RWPE2 (cell line): ENCODE measurements at regions not wholly inside any gene's neighbourhood (a gene's known extent, or its start where the extent isn't known, plus 50 kb on each side); places are given as distances from the start of the nearest gene placed in this dataset.

Source experiments
- ATAC-seq: fragments of 200-7000 bp; cut with Tn5 transposase; 3 replicates; pipeline ENCODE4 v1.9.1; 2021; ENCODE audit warnings: low read depth
- DNase-seq: peaks from one replicate; pipeline ENCODE4 v3.0.0-alpha.2; 2020; ENCODE audit warnings: low spot score
- H3K27ac ChIP-seq: fragments of 450-650 bp; 2 replicates; pipeline ENCODE4 v1.5.1; 2017; ENCODE audit warnings: mild to moderate bottlenecking; ENCODE audit not compliant: poor library complexity, severe bottlenecking
- H3K27me3 ChIP-seq: fragments of 250-450 bp; sonication (Bioruptor Pico); 2 replicates; pipeline ENCODE4 v1.5.1; 2021; ENCODE audit warnings: mild to moderate bottlenecking, moderate library complexity; ENCODE audit not compliant: insufficient read depth, poor library complexity, severe bottlenecking
- H3K36me3 ChIP-seq: fragments of 250-450 bp; sonication (Bioruptor Pico); 2 replicates; pipeline ENCODE4 v1.5.1; 2020; ENCODE audit warnings: low read depth, mild to moderate bottlenecking, moderate library complexity
- H3K4me1 ChIP-seq: fragments of 250-450 bp; sonication (Bioruptor Pico); 2 replicates; pipeline ENCODE4 v1.5.1; 2021; ENCODE audit warnings: mild to moderate bottlenecking, moderate library complexity; ENCODE audit not compliant: insufficient read depth, poor library complexity, severe bottlenecking
- H3K4me3 ChIP-seq: fragments of 250-450 bp; sonication (Bioruptor Pico); 2 replicates; pipeline ENCODE4 v1.5.1; 2021; ENCODE audit warnings: mild to moderate bottlenecking, moderate library complexity; ENCODE audit not compliant: severe bottlenecking
- H3K9me3 ChIP-seq: fragments of 250-450 bp; sonication (Bioruptor Pico); 2 replicates; pipeline ENCODE4 v1.5.1; 2021; ENCODE audit warnings: mild to moderate bottlenecking, moderate library complexity; ENCODE audit not compliant: severe bottlenecking
- TF ChIP-seq, protein P1 (sequence below): fragments of 450-650 bp; IDR thresholded peaks from one replicate; pipeline ENCODE4 v1.5.1; 2017; ENCODE audit warnings: mild to moderate bottlenecking, moderate library complexity; ENCODE audit not compliant: poor library complexity, severe bottlenecking

DNA sequence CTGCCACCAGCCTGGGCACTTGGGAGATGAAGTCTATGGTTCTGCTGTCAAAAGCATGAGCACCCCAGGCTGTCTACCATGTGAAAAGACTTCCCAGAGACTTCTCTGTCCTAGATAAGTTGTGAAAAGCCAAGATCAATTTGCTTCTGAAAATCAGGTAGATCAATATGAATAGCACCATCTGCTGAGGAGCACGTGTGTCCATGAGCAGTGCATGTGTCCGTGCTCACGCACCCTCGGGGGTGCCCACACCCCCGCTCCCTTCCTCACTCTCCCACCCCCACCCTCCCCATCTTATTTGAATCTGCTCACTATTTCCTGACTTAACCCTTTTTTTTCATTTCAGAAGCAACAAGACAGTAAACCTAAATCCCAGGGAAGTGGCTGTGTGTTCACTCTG is 238.3 kb upstream of the SDK2 start:
- Histone ChIP-seq H3K9me3 (no peaks in the 10 kb centered on the region), H3K27me3 (peaks cover 8% of the 10 kb centered on the region), H3K4me3 (no peak overlapping the region), H3K4me1 (no peaks in the 10 kb centered on the region), H3K36me3 (no peaks in the 10 kb centered on the region), H3K27ac (no peak overlapping the region)
- DNase-seq (no peak), ATAC-seq (no peak)
- TF ChIP-seq, protein P1, sequence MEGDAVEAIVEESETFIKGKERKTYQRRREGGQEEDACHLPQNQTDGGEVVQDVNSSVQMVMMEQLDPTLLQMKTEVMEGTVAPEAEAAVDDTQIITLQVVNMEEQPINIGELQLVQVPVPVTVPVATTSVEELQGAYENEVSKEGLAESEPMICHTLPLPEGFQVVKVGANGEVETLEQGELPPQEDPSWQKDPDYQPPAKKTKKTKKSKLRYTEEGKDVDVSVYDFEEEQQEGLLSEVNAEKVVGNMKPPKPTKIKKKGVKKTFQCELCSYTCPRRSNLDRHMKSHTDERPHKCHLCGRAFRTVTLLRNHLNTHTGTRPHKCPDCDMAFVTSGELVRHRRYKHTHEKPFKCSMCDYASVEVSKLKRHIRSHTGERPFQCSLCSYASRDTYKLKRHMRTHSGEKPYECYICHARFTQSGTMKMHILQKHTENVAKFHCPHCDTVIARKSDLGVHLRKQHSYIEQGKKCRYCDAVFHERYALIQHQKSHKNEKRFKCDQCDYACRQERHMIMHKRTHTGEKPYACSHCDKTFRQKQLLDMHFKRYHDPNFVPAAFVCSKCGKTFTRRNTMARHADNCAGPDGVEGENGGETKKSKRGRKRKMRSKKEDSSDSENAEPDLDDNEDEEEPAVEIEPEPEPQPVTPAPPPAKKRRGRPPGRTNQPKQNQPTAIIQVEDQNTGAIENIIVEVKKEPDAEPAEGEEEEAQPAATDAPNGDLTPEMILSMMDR = no peak

DNA sequence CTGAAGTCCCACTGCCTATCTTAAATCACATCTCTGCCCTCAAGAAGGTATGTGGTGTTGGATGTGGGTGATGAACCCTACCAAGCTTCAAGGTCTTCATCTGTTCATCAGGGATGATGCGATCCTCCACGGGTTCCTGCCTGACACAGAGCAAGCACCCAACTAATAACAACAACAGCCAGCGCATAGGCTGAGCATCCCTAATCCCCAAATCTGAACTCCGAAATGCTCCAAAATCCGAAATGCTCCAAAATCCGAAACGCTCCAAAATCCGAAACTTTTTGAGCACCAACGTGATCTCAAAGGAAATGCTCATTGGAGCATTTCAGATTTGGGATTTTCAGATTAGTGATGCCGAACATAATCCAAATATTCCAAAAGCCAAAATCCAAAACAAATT is 238.9 kb upstream of the SDK2 start:
- Histone ChIP-seq H3K27ac (no peak overlapping the region), H3K36me3 (no peaks in the 10 kb centered on the region), H3K9me3 (no peaks in the 10 kb centered on the region), H3K4me1 (no peaks in the 10 kb centered on the region), H3K27me3 (peaks cover 8% of the 10 kb centered on the region), H3K4me3 (no peak overlapping the region)
- no peak for ATAC-seq
- DNase-seq = no peak
- TF ChIP-seq, protein P1 = no peak

DNA sequence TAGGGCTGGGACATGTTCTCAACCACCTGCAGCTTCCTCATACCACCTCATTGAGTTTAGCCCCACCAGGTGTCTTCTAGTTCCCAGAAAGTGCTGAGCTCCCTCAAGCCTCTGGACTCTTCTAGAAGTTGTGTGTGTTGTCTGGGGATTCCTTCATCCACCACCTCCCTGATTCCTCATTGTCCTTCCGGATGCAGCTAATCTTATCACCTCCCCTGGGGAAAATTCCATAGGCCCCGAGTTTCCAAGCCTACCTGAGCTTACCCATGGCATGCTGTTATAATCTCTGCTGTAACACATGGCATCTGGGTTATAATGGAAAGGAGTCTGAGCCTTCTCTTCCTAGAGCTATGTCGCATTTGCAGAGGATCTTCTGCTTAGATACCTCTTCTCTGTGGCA is 243.5 kb upstream of the SDK2 start:
- Histone ChIP-seq H3K4me3 (no peak overlapping the region), H3K27ac (no peak overlapping the region), H3K27me3 (no peaks in the 10 kb centered on the region), H3K4me1 (no peaks in the 10 kb centered on the region), H3K36me3 (no peaks in the 10 kb centered on the region), H3K9me3 (no peaks in the 10 kb centered on the region)
- DNase-seq = no peak
- ATAC-seq = no peak
- TF ChIP-seq, protein P1 = no peak

DNA sequence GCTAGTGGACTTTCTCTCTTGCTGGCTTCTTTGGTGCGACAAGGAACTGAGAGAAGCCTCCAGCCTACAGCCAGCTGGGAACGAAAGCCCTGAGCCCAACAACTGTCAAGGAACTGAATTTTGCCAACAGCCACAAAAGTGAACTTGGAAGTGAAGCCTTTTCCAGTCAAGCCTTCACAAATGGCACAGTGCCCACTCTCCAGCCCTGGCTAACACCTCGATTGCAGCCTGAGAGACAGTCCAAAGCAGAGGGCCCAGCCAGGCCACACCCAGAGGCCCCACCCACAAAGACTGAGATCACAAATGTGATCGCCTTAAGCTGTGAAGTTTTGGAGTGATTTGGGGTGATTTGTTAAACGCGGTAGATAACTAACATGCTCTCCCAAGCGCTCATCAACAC is 244.6 kb upstream of the SDK2 start:
- Histone ChIP-seq H3K4me1 (no peaks in the 10 kb centered on the region), H3K4me3 (no peak overlapping the region), H3K36me3 (no peaks in the 10 kb centered on the region), H3K27ac (no peak overlapping the region), H3K9me3 (no peaks in the 10 kb centered on the region), H3K27me3 (peaks cover 3% of the 10 kb centered on the region)
- TF ChIP-seq, protein P1 = no peak
- ATAC-seq (no peak), DNase-seq (no peak)

DNA sequence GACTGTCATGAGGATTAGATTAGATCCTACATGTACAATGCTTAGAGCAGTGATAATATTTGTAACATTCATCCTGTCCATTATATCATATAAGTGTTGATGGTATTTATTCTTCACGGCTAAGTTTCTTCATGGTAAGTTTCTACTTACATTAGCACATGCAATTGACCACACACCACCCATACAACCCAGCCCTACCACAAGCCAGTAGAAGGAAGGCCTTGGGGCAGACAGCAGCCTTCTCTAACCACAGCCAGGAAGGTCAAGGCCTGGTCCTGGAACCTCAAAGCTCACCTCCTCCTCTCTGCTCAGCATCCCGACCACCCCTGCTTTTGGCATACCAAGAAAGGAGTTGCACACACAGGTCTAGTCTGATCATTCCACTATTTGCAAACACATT is 245.2 kb upstream of the SDK2 start:
- DNase-seq (no peak), ATAC-seq (no peak)
- Histone ChIP-seq H3K27me3 (peaks cover 6% of the 10 kb centered on the region), H3K27ac (no peak overlapping the region), H3K9me3 (no peaks in the 10 kb centered on the region), H3K36me3 (no peaks in the 10 kb centered on the region), H3K4me1 (no peaks in the 10 kb centered on the region), H3K4me3 (no peak overlapping the region)
- TF ChIP-seq, protein P1 = no peak
